HUES64 (cell line): ENCODE measurements at regions not wholly inside any gene's neighbourhood (a gene's known extent, or its start where the extent isn't known, plus 50 kb on each side); places are given as distances from the start of the nearest gene placed in this dataset.
"Not testable (repeated sequence)": the region's sequence is repeated elsewhere in the genome, so short reads cannot be mapped to it uniquely, and the experiment has no call there.

ENCODE experiments used
- H3K27ac ChIP-seq: 2 replicates; pipeline ENCODE4 v1.7.0; 2013; ENCODE audit warnings: low read depth, low read length, inconsistent platforms
- H3K27me3 ChIP-seq: 2 replicates; pipeline ENCODE4 v1.6.1; 2013; ENCODE audit warnings: mild to moderate bottlenecking, low read length; ENCODE audit not compliant: insufficient read depth
- H3K36me3 ChIP-seq: 2 replicates; pipeline ENCODE4 v1.6.1; 2013; ENCODE audit warnings: mild to moderate bottlenecking, low read length; ENCODE audit not compliant: insufficient read depth
- H3K4me1 ChIP-seq: 2 replicates; pipeline ENCODE4 v1.6.1; 2013; ENCODE audit warnings: mild to moderate bottlenecking, low read length, moderate library complexity; ENCODE audit not compliant: insufficient read depth
- H3K4me3 ChIP-seq: 2 replicates; pipeline ENCODE4 v1.5.1; 2013; ENCODE audit warnings: mild to moderate bottlenecking, low read length, moderate library complexity
- H3K9ac ChIP-seq: 2 replicates; pipeline ENCODE4 v1.6.1; 2013; ENCODE audit warnings: mild to moderate bottlenecking, low read depth, low read length
- H3K9me3 ChIP-seq: 2 replicates; pipeline ENCODE4 v1.6.1; 2013; ENCODE audit warnings: low read depth, low read length; ENCODE audit not compliant: insufficient read depth
- WGBS: fragments of 150-250, 120-280 bp; methylation state at CpG from one replicate; pipeline ENCODE4 v1.1.7; 2013; ENCODE audit warnings: missing lambda C conversion rate; 5-methylcytosine and 5-hydroxymethylcytosine counted together

DNA sequence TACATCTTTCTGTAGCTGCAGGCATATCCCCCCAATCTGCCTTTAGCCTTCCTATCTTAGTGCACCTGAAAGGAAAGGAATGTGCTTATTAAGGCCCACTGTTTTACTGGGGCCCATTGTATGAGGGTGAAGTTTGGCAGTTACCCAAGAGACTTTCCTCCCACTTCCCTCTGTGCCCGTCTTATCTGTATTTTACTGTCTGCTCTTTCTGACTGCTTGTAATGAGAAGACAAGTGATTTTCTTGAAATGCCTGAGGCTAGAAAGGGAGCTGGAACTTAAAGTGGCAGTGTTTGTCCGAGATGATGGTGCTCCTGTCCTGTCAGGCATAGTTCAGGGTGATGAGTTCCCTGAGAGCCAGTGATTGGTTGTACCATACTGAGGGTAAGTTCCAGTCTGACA is 114.7 kb downstream of the QRSL1 start:
- H3K27me3 ChIP-seq, H3K4me3 ChIP-seq, H3K27ac ChIP-seq, H3K36me3 ChIP-seq, H3K9ac ChIP-seq: not testable (repeated sequence)
- Histone ChIP-seq H3K4me1 (peaks cover 21% of the 10 kb centered on the region), H3K9me3 (peaks cover 16% of the 10 kb centered on the region)
- WGBS = 96% methylated on average over 2 of the region's 2 CpGs

DNA sequence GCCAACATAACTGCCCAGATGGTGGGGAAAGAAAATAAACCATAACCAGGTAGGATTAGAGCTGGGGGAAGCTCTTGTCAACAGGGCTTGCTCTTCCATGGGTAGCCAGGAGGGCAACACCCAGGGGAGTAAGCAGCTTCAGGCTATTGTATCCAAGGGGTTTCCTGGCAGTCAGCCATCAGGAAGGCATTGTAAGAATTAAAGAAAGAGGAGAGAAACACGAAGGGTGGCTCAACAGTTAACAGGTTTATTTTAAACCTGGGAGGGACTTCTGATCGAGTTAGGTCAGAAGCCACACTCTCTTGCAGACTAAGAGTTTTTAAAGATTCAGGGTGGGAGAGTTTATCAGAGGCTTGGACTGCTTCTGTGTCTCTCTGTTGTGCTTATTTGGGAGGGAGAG is 114.2 kb downstream of the QRSL1 start:
- Histone ChIP-seq H3K4me1 (peaks cover 17% of the 10 kb centered on the region), H3K9ac (no peak overlapping the region), H3K36me3 (no peaks in the 10 kb centered on the region), H3K9me3 (peaks cover 16% of the 10 kb centered on the region), H3K27ac (no peak overlapping the region), H3K4me3 (no peak overlapping the region), H3K27me3 (no peaks in the 10 kb centered on the region)
- 90% methylated on average over 2 of the region's 2 CpGs for WGBS

DNA sequence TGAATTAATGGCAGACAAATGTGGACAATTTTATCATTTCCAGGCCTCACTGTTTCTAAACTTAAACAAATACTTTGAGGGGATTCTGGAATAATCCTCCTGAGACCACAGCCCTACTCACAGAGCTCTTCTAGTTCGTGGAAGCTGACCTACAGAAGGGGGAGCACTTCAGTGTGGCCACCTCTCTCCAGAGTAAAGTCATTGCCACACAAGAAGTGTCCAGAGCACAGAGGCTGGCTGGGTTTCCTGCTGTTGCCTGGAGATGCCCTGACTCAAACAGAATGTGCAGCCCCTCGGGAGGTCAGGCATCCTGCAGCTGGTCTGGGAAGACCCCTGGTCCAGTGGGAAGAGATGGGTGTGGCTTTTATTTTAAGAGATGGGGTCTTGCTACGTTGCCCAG is 110.9 kb downstream of the QRSL1 start:
- 91% methylated on average over 3 of the region's 3 CpGs for WGBS
- H3K9me3 ChIP-seq = peaks cover 26% of the 10 kb centered on the region
- no peak overlapping the region for H3K27ac ChIP-seq
- no peaks in the 10 kb centered on the region for H3K36me3 ChIP-seq
- no peak overlapping the region for H3K9ac ChIP-seq
- H3K4me1 ChIP-seq = no peaks in the 10 kb centered on the region
- H3K27me3 ChIP-seq = no peaks in the 10 kb centered on the region
- H3K4me3 ChIP-seq = no peak overlapping the region

DNA sequence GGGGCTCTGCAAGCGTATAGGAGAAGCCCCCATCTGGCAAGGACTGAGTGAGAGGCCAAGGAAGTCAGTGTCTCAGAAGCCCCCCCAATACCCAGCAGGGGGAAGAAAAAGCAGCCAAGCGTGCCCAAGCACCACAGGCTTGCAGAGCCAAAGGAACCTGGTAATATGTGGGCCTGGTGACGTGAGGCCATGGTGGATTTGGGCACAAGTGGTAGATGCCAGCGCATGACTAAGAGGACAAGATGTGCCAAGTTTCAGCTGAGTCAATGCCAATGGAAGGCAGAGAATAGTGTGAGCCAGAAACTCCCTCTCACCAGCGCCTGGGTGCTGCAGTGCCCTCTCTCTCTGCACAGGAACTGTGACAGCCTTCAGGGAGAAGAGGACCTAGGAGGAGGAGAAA is 110.0 kb downstream of the QRSL1 start:
- Histone ChIP-seq H3K9ac (no peak overlapping the region), H3K36me3 (no peaks in the 10 kb centered on the region)
- 95% methylated on average over 5 of the region's 5 CpGs for WGBS

DNA sequence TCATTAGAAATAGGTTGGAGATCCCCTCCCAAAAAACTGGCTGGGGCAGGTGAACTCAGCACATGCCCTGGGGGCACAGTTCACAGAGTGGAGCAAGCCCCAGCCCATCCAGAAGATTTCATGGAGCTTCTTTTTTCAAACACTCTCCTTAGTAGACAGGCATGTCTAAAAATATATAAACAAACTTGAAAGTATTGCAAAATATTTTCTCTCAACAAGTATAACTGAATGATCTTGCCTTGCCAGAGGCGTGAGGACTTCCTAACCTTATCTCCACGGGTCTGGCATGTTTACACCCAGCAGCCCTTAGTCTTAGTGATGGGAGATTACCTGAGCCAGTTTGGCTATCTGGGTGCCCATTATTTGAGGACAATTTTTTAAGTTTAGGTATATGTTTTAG is 107.1 kb downstream of the QRSL1 start:
- no peak overlapping the region for H3K27ac ChIP-seq
- H3K4me1 ChIP-seq = peaks cover 3% of the 10 kb centered on the region; the same call in 1 of the 2 replicates
- no peaks in the 10 kb centered on the region for H3K27me3 ChIP-seq
- peaks cover 10% of the 10 kb centered on the region; the same call in 1 of the 2 replicates for H3K9me3 ChIP-seq
- WGBS = 98% methylated on average over 2 of the region's 2 CpGs
- no peaks in the 10 kb centered on the region for H3K36me3 ChIP-seq
- no peak overlapping the region for H3K4me3 ChIP-seq
- H3K9ac ChIP-seq = no peak overlapping the region

More for the DNA sequence above, 110.0 kb downstream of the QRSL1 start:
- Histone ChIP-seq H3K4me3 (no peak overlapping the region), H3K27me3 (no peaks in the 10 kb centered on the region), H3K4me1 (peaks cover 3% of the 10 kb centered on the region; the same call in 1 of the 2 replicates), H3K9me3 (peaks cover 24% of the 10 kb centered on the region), H3K27ac (no peak overlapping the region)

DNA sequence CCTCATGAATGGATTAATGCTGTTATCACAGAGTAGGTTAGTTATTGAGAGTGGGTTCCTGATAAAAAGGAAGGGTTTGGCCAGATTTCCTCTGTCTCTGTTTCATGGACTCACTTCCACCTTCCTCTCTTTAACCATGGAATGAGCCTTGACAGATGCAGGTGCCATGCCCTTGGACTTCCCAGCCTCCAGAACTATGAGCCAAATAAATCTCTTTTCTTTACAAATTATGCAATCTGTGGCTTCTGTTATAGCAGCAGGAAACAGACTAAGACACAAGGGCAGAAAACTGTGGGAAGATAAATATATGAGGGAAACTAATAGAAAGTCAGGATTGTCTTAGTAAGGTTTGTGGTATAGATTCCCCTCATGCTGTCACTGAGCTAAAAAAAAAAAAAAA is 106.5 kb downstream of the QRSL1 start:
- no peaks in the 10 kb centered on the region for H3K27me3 ChIP-seq
- H3K4me1 ChIP-seq = peaks cover 3% of the 10 kb centered on the region; the same call in 1 of the 2 replicates
- H3K27ac ChIP-seq = peak overlapping the region; percentile 24; the same call in 1 of the 2 replicates
- peaks cover 10% of the 10 kb centered on the region; the same call in 1 of the 2 replicates for H3K9me3 ChIP-seq
- H3K36me3 ChIP-seq = no peaks in the 10 kb centered on the region
- H3K4me3 ChIP-seq = no peak overlapping the region
- H3K9ac ChIP-seq = no peak overlapping the region

DNA sequence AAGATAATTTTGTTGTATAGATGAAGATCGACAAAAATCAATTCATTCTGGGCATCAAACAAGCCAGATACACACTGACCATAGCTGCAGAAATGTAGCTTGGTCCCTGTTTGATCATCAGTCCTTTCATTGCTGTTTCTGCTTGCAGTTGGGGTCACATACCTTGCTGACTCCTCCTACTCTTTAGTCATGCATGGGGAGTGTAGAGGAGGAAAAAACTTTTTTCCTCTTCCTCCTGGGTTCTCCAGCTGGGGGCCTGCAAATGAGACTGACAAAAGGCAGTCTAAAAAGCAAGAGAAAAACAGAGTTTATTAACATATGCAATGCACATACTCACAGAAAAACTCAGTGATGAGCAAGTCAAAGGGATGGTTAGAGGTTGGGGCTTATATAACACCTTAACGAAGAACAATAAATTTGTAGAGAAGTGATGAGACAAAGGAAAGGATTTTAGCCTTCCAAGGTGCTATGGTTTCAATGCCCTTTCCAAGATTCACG is 105.8 kb downstream of the QRSL1 start:
- Histone ChIP-seq H3K9ac (no peak overlapping the region), H3K4me3 (no peak overlapping the region), H3K9me3 (peaks cover 10% of the 10 kb centered on the region; the same call in 1 of the 2 replicates), H3K27ac (peak overlapping the region; percentile 5; the same call in 1 of the 2 replicates), H3K27me3 (no peaks in the 10 kb centered on the region), H3K36me3 (no peaks in the 10 kb centered on the region), H3K4me1 (peaks cover 3% of the 10 kb centered on the region; the same call in 1 of the 2 replicates)
- 66% methylated on average over 3 of the region's 3 CpGs for WGBS

DNA sequence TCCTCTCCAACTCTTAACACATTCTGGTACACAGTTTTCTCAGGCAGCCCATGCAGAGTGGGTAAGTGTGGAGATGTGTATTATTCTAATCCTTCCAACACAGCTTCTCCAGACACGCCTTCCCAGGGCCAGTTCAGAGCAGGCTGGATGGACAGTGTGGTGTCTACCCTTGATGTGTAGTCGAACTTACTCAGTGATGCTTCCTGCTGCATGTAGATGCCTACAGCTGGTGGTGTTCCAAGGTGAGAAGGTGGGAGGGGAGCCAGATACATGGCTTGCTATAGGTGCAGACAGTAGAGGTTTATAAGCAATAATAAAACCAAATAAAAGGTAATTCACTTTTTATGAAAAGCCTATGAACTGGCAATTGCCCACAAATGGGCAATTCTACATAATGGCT is 104.0 kb downstream of the QRSL1 start:
- peaks cover 3% of the 10 kb centered on the region; the same call in 1 of the 2 replicates for H3K4me1 ChIP-seq
- no peak overlapping the region for H3K9ac ChIP-seq
- 89% methylated on average over 2 of the region's 2 CpGs for WGBS
- no peaks in the 10 kb centered on the region for H3K27me3 ChIP-seq
- no peaks in the 10 kb centered on the region for H3K36me3 ChIP-seq
- peaks cover 10% of the 10 kb centered on the region; the same call in 1 of the 2 replicates for H3K9me3 ChIP-seq
- H3K4me3 ChIP-seq = no peak overlapping the region
- H3K27ac ChIP-seq = no peak overlapping the region

DNA sequence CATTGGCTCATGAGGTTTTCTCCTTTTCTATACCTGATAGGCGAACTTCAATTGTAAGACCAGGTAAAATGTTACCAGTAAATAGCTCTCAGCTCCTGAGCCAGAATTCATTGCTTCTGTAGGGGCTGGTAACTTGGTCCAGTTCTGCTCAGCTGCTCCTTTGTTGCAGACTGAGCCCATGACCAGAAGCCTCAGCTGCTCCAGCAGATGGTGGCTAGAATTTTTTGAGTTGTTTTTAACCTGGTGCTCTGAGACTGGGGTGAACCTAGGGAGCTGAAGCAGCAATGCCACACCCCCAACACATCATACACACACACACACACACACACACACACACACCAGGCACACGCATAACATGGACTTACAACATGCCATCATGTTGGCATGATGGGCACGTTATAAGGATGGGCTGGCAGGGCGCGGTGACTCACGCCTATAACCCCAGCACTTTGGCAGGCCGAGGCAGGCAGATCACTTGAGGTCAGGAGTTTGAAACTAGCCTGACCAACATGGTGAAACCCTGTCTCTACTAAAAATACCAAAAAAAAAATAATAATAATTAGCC is 103.1 kb downstream of the QRSL1 start:
- WGBS = 94% methylated on average over 7 of the region's 7 CpGs
- H3K27ac ChIP-seq = no peak overlapping the region

DNA sequence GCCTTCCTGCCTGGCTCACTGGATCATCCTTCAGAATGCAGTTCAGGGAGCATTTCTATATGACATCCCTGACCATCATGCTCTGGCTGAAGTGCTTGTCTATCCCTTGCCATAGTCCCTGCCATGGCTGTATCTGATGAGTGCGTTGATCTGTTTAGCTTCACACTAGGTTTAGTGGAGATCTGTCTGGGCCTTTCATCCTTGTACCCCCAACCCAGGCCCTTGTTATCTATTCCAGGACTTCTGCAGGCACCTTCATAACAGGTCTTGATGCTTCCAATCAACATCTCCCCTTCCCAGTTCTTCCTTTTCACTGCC is 102.4 kb downstream of the QRSL1 start:
- Histone ChIP-seq H3K27ac (no peak overlapping the region), H3K4me3 (no peak overlapping the region), H3K9me3 (peaks cover 10% of the 10 kb centered on the region; the same call in 1 of the 2 replicates), H3K9ac (no peak overlapping the region), H3K36me3 (no peaks in the 10 kb centered on the region), H3K27me3 (no peaks in the 10 kb centered on the region), H3K4me1 (peaks cover 3% of the 10 kb centered on the region; the same call in 1 of the 2 replicates)
- 97% methylated on average over 1 of the region's 1 CpG for WGBS

More for the DNA sequence above, 103.1 kb downstream of the QRSL1 start:
- H3K27me3 ChIP-seq = no peaks in the 10 kb centered on the region
- peaks cover 10% of the 10 kb centered on the region; the same call in 1 of the 2 replicates for H3K9me3 ChIP-seq
- H3K4me1 ChIP-seq = peaks cover 3% of the 10 kb centered on the region; the same call in 1 of the 2 replicates
- no peak overlapping the region for H3K9ac ChIP-seq
- no peak overlapping the region for H3K4me3 ChIP-seq
- H3K36me3 ChIP-seq = no peaks in the 10 kb centered on the region

DNA sequence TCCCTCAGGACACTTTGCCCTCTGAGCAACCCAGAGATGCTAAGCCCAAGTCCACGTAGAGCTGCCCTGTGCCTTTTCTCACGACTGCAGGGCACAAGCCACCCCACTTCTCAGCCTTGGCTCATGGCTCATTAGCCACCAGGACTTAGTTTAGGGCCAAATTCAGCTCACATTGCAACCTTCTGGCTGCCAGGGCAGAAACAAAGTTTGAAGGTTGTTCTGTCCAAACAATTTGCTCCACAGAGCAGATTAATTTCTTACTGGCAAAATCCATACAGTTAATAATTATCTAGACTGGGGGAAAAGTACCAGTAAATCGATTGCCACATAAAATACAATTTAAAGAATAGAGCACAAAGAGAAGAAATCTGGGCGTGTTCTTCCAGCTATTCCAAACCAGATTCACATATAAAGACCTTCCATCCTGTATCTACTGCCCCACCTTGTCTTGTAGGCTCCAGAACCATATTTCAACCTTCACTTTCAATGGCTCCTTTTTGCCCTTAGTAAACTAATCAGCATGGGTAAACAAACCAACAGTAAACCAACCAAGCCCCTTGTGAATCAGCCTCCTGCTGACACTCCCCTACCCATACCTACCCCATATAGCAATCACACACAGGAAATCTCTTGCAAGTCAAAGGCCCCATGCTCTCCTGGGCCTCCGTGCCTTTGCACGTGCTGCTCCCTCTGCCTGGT is 101.9 kb downstream of the QRSL1 start:
- H3K9me3 ChIP-seq = peaks cover 8% of the 10 kb centered on the region; the same call in 1 of the 2 replicates
- H3K27me3 ChIP-seq = no peaks in the 10 kb centered on the region
- peaks cover 3% of the 10 kb centered on the region; the same call in 1 of the 2 replicates for H3K4me1 ChIP-seq
- WGBS = 85% methylated on average over 6 of the region's 6 CpGs
- no peaks in the 10 kb centered on the region for H3K36me3 ChIP-seq
- H3K4me3 ChIP-seq = no peak overlapping the region
- no peak overlapping the region for H3K27ac ChIP-seq
- H3K9ac ChIP-seq = no peak overlapping the region
